ENCODE measurements at regions not wholly inside any gene's neighbourhood (a gene's known extent, or its start where the extent isn't known, plus 50 kb on each side); places are given as distances from the start of the nearest gene placed in this dataset.
"Not testable (repeated sequence)": the region's sequence is repeated elsewhere in the genome, so short reads cannot be mapped to it uniquely, and the experiment has no call there.

DNA sequence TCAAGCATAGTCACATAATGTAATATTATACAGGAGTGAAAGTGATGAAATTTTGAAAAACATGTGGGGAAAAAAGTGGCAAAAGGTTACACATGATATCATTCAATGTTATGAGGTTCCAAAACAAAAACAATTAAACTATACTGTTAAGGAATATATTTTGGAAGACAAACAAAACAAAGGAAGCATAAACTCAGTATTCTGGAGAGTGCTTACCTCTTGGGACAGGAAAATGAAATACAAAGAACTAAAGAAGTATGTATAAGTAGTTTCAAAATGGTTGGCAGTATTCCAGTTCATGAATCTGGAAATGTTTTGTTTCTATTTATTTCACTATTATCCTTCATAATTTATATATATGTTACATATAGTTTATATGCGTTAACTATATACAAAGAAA lies 213.5 kb downstream of the MOXD1 start:
- H3K9me3 Mint-ChIP-seq (ENCODE audit: low read depth), result peaks cover 21% of the 10 kb centered on the region
- no peak overlapping the region for H3K4me3 Mint-ChIP-seq (ENCODE audit: unreplicated experiment)
- peaks cover 2% of the 10 kb centered on the region for H3K36me3 Mint-ChIP-seq (ENCODE audit: low read depth)
- H3K27ac Mint-ChIP-seq (ENCODE audit: unreplicated experiment), result no peak overlapping the region
- peaks cover 35% of the 10 kb centered on the region for H3K4me1 Mint-ChIP-seq (ENCODE audit: low read depth)
- TF ChIP-seq, protein P1, sequence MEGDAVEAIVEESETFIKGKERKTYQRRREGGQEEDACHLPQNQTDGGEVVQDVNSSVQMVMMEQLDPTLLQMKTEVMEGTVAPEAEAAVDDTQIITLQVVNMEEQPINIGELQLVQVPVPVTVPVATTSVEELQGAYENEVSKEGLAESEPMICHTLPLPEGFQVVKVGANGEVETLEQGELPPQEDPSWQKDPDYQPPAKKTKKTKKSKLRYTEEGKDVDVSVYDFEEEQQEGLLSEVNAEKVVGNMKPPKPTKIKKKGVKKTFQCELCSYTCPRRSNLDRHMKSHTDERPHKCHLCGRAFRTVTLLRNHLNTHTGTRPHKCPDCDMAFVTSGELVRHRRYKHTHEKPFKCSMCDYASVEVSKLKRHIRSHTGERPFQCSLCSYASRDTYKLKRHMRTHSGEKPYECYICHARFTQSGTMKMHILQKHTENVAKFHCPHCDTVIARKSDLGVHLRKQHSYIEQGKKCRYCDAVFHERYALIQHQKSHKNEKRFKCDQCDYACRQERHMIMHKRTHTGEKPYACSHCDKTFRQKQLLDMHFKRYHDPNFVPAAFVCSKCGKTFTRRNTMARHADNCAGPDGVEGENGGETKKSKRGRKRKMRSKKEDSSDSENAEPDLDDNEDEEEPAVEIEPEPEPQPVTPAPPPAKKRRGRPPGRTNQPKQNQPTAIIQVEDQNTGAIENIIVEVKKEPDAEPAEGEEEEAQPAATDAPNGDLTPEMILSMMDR (IDR thresholded peaks at IDR 0.05), result no peak
- no peak for DNase-seq (ENCODE audit: low spot score)
- no peaks in the 10 kb centered on the region for H3K27me3 Mint-ChIP-seq (ENCODE audit: low read depth)

DNA sequence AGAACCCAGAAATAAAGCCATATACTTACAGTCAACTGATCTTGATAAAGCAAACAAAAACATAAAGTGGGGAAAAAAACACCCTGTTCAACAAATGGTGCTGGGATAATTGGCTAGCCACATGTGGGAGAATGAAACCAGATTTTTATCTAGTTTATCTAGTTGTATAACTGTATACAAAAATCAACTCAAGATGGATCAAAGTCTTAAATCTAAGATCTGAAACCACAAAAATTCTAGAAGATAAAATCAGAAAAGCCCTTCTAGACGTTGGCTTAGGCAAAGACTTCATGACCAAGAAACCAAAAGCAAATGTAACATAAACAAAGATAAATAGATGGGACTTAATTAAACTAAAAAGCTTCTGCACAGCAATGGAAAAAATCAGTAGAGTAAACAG lies 216.3 kb downstream of the MOXD1 start:
- H3K36me3 Mint-ChIP-seq (ENCODE audit: low read depth); H3K4me3 Mint-ChIP-seq (ENCODE audit: unreplicated experiment); DNase-seq (ENCODE audit: low spot score); H3K27me3 Mint-ChIP-seq (ENCODE audit: low read depth); H3K27ac Mint-ChIP-seq (ENCODE audit: unreplicated experiment): not testable (repeated sequence)
- H3K9me3 Mint-ChIP-seq (ENCODE audit: low read depth), result peaks cover 33% of the 10 kb centered on the region
- peaks cover 16% of the 10 kb centered on the region for H3K4me1 Mint-ChIP-seq (ENCODE audit: low read depth)

DNA sequence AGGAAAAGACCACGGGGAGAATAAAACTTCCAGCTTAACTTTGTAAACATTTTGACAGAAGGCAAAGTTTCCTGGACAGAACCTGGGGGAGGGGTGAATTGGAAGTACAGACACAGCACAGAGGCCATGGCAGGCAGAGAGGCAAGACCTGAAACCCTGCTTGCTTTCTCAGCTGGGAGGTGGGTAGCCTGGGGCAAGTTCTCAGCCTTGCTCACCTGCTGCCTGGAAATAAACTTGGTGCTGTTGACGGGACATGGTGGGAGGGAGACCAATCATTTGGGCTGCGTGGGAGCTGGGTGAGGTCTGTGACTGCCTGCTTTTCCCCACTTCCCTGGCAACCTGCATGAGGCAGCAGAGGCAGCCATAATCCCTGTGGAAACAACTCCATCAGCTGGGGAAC lies 221.3 kb downstream of the MOXD1 start:
- Mint-ChIP-seq H3K27me3 (ENCODE audit: low read depth) (no peaks in the 10 kb centered on the region), H3K4me3 (ENCODE audit: unreplicated experiment) (no peak overlapping the region), H3K36me3 (ENCODE audit: low read depth) (peaks cover 8% of the 10 kb centered on the region), H3K4me1 (ENCODE audit: low read depth) (peaks cover 8% of the 10 kb centered on the region), H3K27ac (ENCODE audit: unreplicated experiment) (peak overlapping the region; percentile 75), H3K9me3 (ENCODE audit: low read depth) (peaks cover 44% of the 10 kb centered on the region)
- TF ChIP-seq, protein P1 (IDR thresholded peaks at IDR 0.05), result no peak
- no peak for DNase-seq (ENCODE audit: low spot score)

DNA sequence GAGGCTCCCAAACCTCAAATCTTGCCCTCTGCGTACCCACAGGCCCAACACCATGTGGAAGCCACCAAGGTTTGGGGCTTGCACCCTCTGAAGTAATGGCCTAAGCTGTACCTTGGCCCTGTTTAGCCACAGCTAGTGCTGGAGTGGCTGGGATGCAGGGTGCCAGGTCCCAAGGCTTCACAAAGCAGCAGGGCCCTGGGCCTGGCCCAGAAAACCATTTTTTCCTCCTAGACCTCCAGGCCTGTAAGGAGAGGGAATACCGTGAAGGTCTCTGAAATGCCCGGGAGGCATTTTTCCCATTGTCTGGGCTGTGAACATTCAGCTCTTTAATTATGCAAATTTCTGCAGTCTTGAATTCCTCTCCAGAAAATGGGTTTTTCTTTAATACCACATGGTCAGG lies 223.7 kb upstream of the CCN2 start:
- Mint-ChIP-seq H3K27ac (ENCODE audit: unreplicated experiment) (no peak overlapping the region), H3K4me3 (ENCODE audit: unreplicated experiment) (no peak overlapping the region), H3K36me3 (ENCODE audit: low read depth) (peaks cover 9% of the 10 kb centered on the region), H3K4me1 (ENCODE audit: low read depth) (peaks cover 6% of the 10 kb centered on the region), H3K9me3 (ENCODE audit: low read depth) (peaks cover 14% of the 10 kb centered on the region), H3K27me3 (ENCODE audit: low read depth) (no peaks in the 10 kb centered on the region)
- TF ChIP-seq, protein P1 (IDR thresholded peaks at IDR 0.05), result no peak
- no peak for DNase-seq (ENCODE audit: low spot score)

DNA sequence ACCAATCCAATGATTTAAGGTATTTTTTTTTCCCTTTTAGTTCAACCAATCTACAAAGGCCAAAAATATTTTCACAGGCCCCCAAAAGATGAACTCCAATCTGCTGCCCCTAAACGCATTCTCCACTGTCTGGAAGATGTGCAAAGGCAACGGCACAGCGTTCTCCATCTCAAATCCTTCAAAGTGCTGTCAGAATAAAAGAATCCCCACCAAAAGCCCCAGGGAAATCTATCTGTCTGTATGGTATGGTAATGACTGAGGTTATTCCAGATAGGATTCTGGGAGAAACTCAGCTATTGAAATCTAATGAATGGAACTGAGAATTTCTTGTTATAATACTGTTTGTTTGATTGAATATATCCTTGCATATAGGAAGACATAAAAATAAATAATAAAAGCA lies 217.8 kb upstream of the CCN2 start:
- H3K27me3 Mint-ChIP-seq (ENCODE audit: low read depth), result no peaks in the 10 kb centered on the region
- peaks cover 5% of the 10 kb centered on the region for H3K9me3 Mint-ChIP-seq (ENCODE audit: low read depth)
- peaks cover 2% of the 10 kb centered on the region for H3K36me3 Mint-ChIP-seq (ENCODE audit: low read depth)
- TF ChIP-seq, protein P1 (IDR thresholded peaks at IDR 0.05), result no peak
- no peak overlapping the region for H3K27ac Mint-ChIP-seq (ENCODE audit: unreplicated experiment)
- H3K4me3 Mint-ChIP-seq (ENCODE audit: unreplicated experiment), result no peak overlapping the region
- DNase-seq (ENCODE audit: low spot score), result no peak
- peaks cover 26% of the 10 kb centered on the region for H3K4me1 Mint-ChIP-seq (ENCODE audit: low read depth)
